ENCODE measurements at regions not wholly inside any gene's neighbourhood (a gene's known extent, or its start where the extent isn't known, plus 50 kb on each side); places are given as distances from the start of the nearest gene placed in this dataset.

GRCh38 chr7:22962775-22963350 lies 51.1 kb downstream of the HYCC1 start:
- no peak for TF ChIP-seq CTCF (IDR thresholded peaks at IDR 0.05)
- Mint-ChIP-seq H3K36me3 (no peaks in the 10 kb centered on the region), H3K27me3 (ENCODE audit: low read depth in 2 of 2) (no peaks in the 10 kb centered on the region), H3K27ac (no peak overlapping the region), H3K4me1 (no peaks in the 10 kb centered on the region), H3K9me3 (no peaks in the 10 kb centered on the region), H3K4me3 (no peak overlapping the region)
- no peak for DNase-seq
- H3K36me3 ChIP-seq (ENCODE audit: control insufficient read depth, insufficient read depth, low read length), result peaks cover 16% of the 10 kb centered on the region
- no peaks in the 10 kb centered on the region for H3K4me1 ChIP-seq (ENCODE audit: control insufficient read depth, insufficient read depth, low read length)
- H3K9me3 ChIP-seq (ENCODE audit: control insufficient read depth, insufficient read depth, low read length), result no peaks in the 10 kb centered on the region
- intact Hi-C loops (cut with micrococcal nuclease), result no loop called here
- no peaks in the 10 kb centered on the region for H3K27me3 ChIP-seq (ENCODE audit: control insufficient read depth, insufficient read depth, low read length)
- ATAC-seq, result no peak
- H3K4me3 ChIP-seq (ENCODE audit: low read length), result no peak overlapping the region
- WGBS (ENCODE audit: insufficient coverage), result 100% methylated on average over 1 of the region's 3 CpGs
- no peak overlapping the region for H3K27ac ChIP-seq (ENCODE audit: low read length)

- H3K36me3 ChIP-seq (ENCODE audit: control insufficient read depth, insufficient read depth, low read length), result peaks cover 20% of the 10 kb centered on the region
- ATAC-seq (no peak), DNase-seq (no peak)
- H3K27ac ChIP-seq (ENCODE audit: low read length), result no peak overlapping the region
- Mint-ChIP-seq H3K4me1 (no peaks in the 10 kb centered on the region), H3K27ac (no peak overlapping the region), H3K4me3 (no peak overlapping the region), H3K36me3 (no peaks in the 10 kb centered on the region), H3K27me3 (ENCODE audit: low read depth in 2 of 2) (no peaks in the 10 kb centered on the region), H3K9me3 (no peaks in the 10 kb centered on the region)
- no peaks in the 10 kb centered on the region for H3K27me3 ChIP-seq (ENCODE audit: control insufficient read depth, insufficient read depth, low read length)
- no peaks in the 10 kb centered on the region for H3K4me1 ChIP-seq (ENCODE audit: control insufficient read depth, insufficient read depth, low read length)
- intact Hi-C loops (cut with micrococcal nuclease), result no loop called here
- TF ChIP-seq CTCF (IDR thresholded peaks at IDR 0.05), result no peak
- no peak overlapping the region for H3K4me3 ChIP-seq (ENCODE audit: low read length)
- H3K9me3 ChIP-seq (ENCODE audit: control insufficient read depth, insufficient read depth, low read length), result no peaks in the 10 kb centered on the region
- WGBS (ENCODE audit: insufficient coverage), result 83% methylated on average over 1 of the region's 1 CpG
Observed at GRCh38 chr7:22958742-22959141, 55.2 kb downstream of the HYCC1 start.

- no peaks in the 10 kb centered on the region for H3K9me3 Mint-ChIP-seq
- no peaks in the 10 kb centered on the region for H3K9me3 ChIP-seq (ENCODE audit: control insufficient read depth, insufficient read depth, low read length)
- H3K27me3 ChIP-seq (ENCODE audit: control insufficient read depth, insufficient read depth, low read length), result no peaks in the 10 kb centered on the region
- intact Hi-C loops (cut with micrococcal nuclease), result no loop called here
- DNase-seq (no peak), ATAC-seq (no peak)
- no peak overlapping the region for H3K27ac Mint-ChIP-seq
- H3K27me3 Mint-ChIP-seq (ENCODE audit: low read depth in 2 of 2), result no peaks in the 10 kb centered on the region
- no peak overlapping the region for H3K4me3 Mint-ChIP-seq
- H3K4me3 ChIP-seq (ENCODE audit: low read length), result no peak overlapping the region
- peaks cover 6% of the 10 kb centered on the region for H3K36me3 ChIP-seq (ENCODE audit: control insufficient read depth, insufficient read depth, low read length)
- TF ChIP-seq CTCF (IDR thresholded peaks at IDR 0.05), result no peak
- no peaks in the 10 kb centered on the region for H3K4me1 Mint-ChIP-seq
- H3K36me3 Mint-ChIP-seq, result no peaks in the 10 kb centered on the region
- no CpG with 5 or more reads among the region's 1 CpG for WGBS (ENCODE audit: insufficient coverage)
- H3K4me1 ChIP-seq (ENCODE audit: control insufficient read depth, insufficient read depth, low read length), result no peaks in the 10 kb centered on the region
- H3K27ac ChIP-seq (ENCODE audit: low read length), result no peak overlapping the region
Observed at GRCh38 chr7:22954251-22954650, 59.7 kb downstream of the HYCC1 start.

- H3K9me3 Mint-ChIP-seq, result no peaks in the 10 kb centered on the region
- H3K4me1 Mint-ChIP-seq, result no peaks in the 10 kb centered on the region
- no peak for TF ChIP-seq CTCF (IDR thresholded peaks at IDR 0.05)
- H3K36me3 Mint-ChIP-seq, result no peaks in the 10 kb centered on the region
- no peaks in the 10 kb centered on the region for H3K27me3 Mint-ChIP-seq (ENCODE audit: low read depth in 2 of 2)
- Histone ChIP-seq H3K4me3 (ENCODE audit: low read length) (no peak overlapping the region), H3K27ac (ENCODE audit: low read length) (no peak overlapping the region), H3K36me3 (ENCODE audit: control insufficient read depth, insufficient read depth, low read length) (peaks cover 4% of the 10 kb centered on the region), H3K27me3 (ENCODE audit: control insufficient read depth, insufficient read depth, low read length) (no peaks in the 10 kb centered on the region), H3K9me3 (ENCODE audit: control insufficient read depth, insufficient read depth, low read length) (no peaks in the 10 kb centered on the region), H3K4me1 (ENCODE audit: control insufficient read depth, insufficient read depth, low read length) (no peaks in the 10 kb centered on the region)
- intact Hi-C loops (cut with micrococcal nuclease), result no loop called here
- H3K4me3 Mint-ChIP-seq, result no peak overlapping the region
- no peak for ATAC-seq
- no peak overlapping the region for H3K27ac Mint-ChIP-seq
- no peak for DNase-seq
- 96% methylated on average over 4 of the region's 4 CpGs for WGBS (ENCODE audit: insufficient coverage)
Observed at GRCh38 chr7:22952306-22953015, 61.5 kb downstream of the HYCC1 start.
